22Rv1 (cell line): ENCODE measurements at regions not wholly inside any gene's neighbourhood (a gene's known extent, or its start where the extent isn't known, plus 50 kb on each side); places are given as distances from the start of the nearest gene placed in this dataset.

Source experiments
- ZFX ChIP-seq: fragments of 450-650 bp; IDR thresholded peaks from 2 replicates; pipeline ENCODE4 v1.6.1; 2017; ENCODE audit warnings: antibody characterized with exemption, borderline replicate concordance
- TF ChIP-seq, protein P1 (sequence below): fragments of 450-650 bp; IDR thresholded peaks from 2 replicates; pipeline ENCODE4 v1.5.1; 2017; ENCODE audit warnings: mild to moderate bottlenecking

DNA sequence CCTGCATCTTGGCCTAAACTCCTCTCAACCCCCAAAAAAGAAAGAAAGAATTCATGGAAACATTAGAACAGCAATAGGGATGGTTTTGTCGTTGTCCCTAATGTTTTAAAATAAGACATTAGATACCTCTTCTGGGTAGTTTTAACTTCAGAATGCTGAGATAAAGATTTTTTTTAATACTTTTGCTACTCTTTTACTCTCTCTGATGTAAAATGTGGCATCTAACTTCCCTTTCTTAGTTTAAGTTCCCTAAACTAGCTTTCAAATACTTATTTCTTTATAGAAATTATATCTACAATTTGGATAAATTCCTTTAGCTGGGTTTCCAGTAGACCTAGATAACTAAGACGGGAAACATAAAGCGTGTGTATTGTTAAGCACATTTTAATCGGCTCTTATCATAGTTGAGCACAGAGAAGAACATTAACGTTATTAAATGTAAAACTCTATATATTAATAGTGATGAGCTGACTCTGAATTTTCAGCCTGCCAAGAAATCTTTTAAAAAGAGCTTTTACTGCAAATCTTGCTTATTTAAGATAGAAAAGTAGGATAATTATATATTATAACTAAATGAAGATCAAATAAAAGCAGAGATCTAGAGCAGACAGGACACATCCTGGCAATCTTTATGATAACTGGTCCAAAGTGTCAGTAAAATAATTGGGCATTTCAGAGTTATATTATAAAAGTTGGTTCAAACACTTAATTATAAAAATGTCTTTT is 183.2 kb downstream of the CYB561 start:
- TF ChIP-seq, protein P1, sequence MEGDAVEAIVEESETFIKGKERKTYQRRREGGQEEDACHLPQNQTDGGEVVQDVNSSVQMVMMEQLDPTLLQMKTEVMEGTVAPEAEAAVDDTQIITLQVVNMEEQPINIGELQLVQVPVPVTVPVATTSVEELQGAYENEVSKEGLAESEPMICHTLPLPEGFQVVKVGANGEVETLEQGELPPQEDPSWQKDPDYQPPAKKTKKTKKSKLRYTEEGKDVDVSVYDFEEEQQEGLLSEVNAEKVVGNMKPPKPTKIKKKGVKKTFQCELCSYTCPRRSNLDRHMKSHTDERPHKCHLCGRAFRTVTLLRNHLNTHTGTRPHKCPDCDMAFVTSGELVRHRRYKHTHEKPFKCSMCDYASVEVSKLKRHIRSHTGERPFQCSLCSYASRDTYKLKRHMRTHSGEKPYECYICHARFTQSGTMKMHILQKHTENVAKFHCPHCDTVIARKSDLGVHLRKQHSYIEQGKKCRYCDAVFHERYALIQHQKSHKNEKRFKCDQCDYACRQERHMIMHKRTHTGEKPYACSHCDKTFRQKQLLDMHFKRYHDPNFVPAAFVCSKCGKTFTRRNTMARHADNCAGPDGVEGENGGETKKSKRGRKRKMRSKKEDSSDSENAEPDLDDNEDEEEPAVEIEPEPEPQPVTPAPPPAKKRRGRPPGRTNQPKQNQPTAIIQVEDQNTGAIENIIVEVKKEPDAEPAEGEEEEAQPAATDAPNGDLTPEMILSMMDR = no peak
- TF ChIP-seq ZFX = no peak
